ENCODE measurements at regions not wholly inside any gene's neighbourhood (a gene's known extent, or its start where the extent isn't known, plus 50 kb on each side); places are given as distances from the start of the nearest gene placed in this dataset.

DNA sequence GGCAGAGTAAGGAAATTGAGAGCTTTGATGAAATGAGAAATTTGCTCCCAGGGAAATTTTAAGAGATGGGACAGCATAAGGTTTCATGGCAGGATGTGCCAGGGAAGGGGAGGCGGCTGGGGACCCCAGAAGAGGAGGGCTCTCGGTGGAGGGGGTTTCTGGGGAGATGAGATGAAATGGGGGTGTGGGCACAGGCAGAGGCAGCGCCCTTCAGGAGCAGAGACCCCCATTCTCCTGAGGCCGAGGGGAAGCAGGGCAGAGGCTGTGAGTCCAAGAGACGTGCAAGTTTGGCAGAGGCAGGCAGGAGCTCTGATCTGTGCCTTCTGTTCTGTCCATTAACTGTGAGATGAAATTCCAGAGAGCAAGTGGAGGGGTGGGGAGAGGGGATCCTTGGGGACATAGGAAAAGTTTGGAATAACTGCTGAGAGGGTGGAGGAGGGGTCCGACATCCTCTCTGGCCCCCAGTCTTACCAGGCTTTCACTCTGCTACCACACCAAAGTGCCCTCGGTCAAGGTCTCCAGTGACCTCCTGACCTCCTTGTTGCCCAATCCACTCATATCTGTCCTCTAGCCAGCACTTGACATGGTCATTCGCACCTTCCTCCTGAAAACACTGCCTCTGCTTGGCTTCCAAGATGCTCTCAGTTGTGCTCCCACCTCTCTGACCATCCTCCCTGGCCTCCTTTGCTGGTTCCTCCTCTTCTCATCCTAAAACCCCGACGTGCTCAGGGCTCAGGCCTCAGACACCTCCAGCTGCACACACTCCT lies 108.1 kb upstream of the MVB12B start:
- in situ Hi-C loops (cut with HindIII; ENCODE audit: low pct_unique_long_range_greater_than_20kb, low sequenced_read_pairs): no loop called here
- DNase-seq (ENCODE audit: low read depth, low spot score): no peak

DNA sequence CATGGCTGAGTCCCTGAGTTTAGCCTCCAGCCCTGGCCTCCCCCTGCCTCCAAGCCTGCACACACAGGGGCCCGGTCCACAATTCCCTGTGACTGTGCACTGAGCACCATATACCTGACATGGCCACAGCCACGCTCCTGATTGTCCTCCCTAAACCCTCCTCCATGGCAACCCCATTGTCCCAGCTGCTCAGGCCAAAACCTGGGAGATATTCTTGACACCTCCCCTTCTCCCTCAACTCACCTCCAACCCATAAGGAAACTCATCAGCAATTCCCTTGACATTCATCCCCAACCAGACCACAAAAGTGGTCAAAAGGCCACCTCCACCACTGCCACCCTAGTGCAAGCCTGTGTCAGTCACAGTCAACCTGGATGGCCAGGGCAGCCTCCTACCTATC lies 107.5 kb upstream of the MVB12B start:
- in situ Hi-C loops (cut with HindIII; ENCODE audit: low pct_unique_long_range_greater_than_20kb, low sequenced_read_pairs): no loop called here
- no peak for DNase-seq (ENCODE audit: low read depth, low spot score)

DNA sequence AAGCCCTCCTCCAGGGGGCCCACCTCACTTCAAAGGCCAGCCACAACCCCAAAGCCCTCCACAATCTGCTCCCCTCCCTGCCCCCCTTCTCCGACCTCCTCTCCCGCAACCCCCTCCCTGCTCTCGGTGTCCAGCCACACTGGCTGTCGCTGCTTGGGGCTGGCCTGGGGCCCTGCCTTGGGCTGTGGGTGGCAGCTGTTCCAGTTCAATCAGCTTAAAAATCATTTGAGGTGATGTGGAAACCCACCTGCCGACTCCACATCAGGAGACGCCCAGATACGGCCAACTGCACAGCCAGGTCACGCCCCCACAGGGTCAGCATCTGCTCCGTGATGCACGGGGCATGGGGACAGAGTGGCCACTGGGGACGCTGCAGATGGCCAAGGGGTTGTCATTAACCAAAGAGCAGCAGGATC lies 107.0 kb upstream of the MVB12B start:
- DNase-seq (ENCODE audit: low read depth, low spot score): no peak
- in situ Hi-C loops (cut with HindIII; ENCODE audit: low pct_unique_long_range_greater_than_20kb, low sequenced_read_pairs): no loop called here

DNA sequence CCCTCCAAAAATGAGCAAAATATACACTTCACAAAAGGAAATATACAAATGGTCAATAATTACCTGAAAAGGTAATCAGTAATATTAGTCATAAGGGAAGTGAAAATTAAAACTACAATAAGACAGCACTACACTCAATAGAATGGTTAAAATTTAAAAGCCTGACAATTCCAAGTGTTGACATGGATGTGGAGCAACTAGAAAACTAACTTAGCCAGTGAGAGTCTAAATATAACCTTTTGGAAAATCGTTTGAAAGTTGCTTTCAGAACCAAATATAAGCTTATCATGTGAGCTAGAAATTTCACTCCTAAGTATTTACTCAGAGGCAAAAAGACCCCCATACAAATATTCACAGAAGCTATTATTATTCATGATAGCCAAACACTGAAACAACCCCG lies 105.1 kb upstream of the MVB12B start:
- in situ Hi-C loops (cut with HindIII; ENCODE audit: low pct_unique_long_range_greater_than_20kb, low sequenced_read_pairs): no loop called here
- DNase-seq (ENCODE audit: low read depth, low spot score): no peak

DNA sequence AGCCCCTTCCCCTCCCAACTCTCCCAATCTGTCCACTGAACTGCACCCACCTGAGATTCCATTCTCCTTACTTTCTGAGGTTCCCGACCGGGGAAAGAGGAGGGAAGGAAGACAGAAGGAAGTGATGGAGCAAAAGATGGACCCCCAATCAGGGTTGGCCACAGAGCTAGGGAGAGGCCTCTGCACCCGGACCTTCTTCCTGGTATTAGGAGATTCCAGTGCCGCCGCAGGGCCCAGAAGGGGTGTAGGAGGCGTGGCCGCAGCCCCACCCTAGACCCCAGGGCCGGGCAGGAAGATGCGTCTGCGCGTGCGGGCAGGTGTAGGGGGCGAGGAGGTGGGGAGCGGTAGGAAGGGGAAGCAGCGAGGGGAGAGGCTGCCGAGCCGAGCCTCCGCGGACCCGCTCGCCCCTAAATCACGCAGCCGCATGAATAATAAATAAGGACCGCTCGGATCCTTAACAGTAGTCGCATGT lies 104.2 kb upstream of the MVB12B start:
- in situ Hi-C loops (cut with HindIII; ENCODE audit: low pct_unique_long_range_greater_than_20kb, low sequenced_read_pairs): no loop called here
- no peak for DNase-seq (ENCODE audit: low read depth, low spot score)

DNA sequence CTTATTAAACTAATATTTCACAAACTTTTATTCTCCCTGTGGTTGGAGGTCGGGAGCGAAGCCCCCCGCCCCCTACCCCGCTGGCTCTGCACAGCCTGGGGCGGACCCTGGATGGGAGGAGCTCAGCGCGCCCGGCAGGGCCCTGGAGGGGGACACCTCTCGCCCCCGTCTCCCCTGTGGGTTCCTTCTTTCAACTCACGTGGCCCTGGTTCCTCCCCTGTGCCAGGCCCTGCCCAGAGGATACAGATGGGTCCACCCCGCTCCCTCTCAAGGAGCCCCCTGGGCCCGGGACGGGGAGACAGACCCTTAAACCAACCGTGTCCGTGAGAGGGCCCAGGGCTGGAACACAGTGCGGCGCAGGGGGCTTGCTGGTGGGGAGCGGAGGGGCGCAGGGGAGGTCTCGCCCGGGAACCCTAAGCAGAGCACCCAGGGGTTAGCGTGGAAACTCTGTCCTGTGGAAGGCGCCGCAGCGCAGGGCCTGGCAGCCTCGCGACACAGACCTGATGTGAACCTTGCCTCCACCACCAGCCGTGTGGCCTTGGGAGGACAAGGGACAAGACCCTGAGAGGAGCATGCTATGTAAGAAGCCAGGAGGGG lies 103.7 kb upstream of the MVB12B start:
- in situ Hi-C loops (cut with HindIII; ENCODE audit: low pct_unique_long_range_greater_than_20kb, low sequenced_read_pairs): no loop called here
- DNase-seq (ENCODE audit: low read depth, low spot score): no peak

DNA sequence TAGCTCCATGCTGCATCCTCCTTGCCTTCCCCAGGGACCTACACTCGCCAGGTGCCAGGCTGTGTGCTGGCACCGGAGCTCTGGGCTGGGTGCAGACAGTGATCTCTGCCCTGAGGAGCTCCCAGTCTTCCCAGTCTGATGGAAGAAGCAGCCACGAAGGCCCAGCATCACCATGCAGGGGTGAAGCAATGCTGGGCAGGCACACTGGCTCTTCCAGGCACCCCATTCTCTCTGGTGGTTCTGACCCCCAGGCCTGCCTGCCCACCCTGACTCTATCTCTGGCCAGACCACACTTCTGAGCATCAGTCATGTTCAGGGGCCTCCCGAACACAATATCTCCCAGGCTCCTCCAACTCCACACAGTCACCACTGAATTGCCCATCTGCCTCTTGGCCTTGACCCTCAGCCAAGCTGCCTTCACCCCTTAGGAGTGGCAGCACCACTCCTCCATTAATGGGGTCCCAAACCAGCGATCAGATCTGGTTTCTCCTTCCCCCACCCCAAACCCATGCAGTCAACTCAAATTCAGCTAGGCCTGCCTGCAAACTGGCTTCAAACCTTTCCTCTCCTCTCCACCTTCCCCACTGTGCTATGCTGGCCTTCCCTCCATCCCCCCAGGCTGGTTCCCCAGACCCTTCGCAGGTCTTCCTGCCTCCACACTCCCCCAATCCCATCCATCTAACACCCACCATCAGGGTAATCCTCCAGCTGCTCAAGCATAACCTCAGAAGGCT lies 102.7 kb upstream of the MVB12B start:
- in situ Hi-C loops (cut with HindIII; ENCODE audit: low pct_unique_long_range_greater_than_20kb, low sequenced_read_pairs): no loop called here
- no peak for DNase-seq (ENCODE audit: low read depth, low spot score)

DNA sequence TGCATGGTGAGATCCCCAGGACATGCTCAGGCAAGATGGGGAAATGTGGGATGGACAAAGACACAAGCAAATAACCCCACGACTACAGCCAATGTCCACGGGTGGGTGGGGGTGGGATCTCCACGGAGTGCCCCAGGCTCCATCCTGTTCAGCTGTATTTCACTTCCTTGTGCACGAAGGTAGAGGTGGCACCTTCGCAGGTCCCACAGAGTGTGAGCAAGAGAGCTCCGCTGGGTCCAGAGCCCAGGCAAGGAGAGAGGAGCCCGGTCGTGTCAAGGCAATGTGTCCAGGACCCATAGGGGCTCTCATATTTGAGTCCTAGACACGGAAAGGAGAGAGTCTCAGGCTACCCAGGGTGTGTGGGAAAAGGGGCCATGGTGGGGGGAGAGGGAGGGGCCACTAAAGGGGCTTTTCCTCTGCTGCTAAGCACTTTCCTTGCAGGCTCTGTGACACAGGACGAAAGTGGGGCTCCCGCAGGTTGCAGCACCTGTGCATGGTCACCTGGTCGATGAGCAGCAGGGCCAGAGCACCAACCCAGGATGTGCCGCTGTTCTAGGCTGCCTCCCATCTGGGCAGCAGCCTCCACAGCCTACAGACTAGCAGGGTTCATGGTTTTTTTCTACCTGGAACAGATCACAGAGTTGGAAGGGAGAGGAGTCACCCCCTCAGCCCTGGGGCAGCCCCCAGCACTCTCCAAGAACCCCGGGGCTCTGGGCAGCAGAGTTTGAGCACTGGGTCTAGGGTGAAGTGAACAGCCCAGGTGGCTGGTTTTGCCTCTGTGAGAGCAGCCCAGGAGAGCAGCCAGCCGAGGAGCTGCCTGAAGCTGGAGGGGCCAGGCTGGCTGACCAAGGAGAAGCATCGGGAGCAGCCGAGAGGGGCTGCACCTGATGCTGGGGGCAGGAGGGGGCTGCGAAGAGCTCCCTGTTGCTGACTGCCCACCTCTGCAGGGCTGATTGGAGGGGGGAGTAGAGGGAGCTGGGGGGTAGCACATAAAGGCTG lies 100.7 kb upstream of the MVB12B start:
- DNase-seq (ENCODE audit: low read depth, low spot score): no peak
- in situ Hi-C loops (cut with HindIII; ENCODE audit: low pct_unique_long_range_greater_than_20kb, low sequenced_read_pairs): no loop called here

DNA sequence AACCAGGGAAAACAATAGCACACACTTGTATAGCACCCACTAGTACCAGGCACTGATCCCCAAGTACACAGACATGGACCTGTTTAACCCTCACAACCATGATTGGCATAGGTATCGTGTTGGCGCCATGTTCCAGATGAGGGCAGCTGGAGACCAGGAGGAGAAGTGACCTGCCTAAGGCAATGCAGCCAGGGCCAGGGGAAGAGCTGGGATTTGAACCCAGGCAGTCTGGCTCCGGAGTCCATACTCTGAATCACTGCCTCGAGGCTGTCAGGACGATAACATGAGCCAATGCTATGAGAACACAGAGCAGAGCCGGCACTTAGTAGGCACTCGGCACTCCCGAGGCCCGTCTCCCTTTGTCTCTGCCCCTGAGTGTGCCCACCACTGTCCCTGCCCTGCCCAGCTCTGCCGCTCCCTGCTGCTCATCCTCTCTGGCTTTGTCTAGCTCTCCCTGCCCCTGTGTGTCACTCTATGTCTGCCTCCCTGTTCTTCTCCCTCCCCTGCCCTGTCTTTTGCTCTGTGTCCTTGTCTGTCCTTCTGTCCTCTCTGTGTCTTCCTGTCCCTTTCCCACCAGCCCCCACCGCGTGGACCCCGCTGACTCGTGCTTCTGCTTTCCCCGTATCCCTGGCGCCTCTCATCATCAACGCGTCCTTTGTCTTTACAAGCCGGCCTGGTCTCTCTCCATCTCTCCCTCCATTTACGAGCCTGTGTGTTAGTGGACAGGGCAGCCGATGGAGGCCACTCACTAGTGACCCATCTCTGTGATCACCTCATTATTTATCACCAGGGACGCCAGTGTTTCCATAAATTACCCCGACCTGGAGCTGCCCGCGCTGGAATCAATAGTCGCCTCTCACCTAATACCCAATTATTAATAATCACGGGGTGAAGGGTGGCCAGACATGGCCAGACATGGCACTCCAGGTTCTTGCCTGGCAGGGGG lies 99.4 kb upstream of the MVB12B start:
- no peak for DNase-seq (ENCODE audit: low read depth, low spot score)
- in situ Hi-C loops (cut with HindIII; ENCODE audit: low pct_unique_long_range_greater_than_20kb, low sequenced_read_pairs): no loop called here

DNA sequence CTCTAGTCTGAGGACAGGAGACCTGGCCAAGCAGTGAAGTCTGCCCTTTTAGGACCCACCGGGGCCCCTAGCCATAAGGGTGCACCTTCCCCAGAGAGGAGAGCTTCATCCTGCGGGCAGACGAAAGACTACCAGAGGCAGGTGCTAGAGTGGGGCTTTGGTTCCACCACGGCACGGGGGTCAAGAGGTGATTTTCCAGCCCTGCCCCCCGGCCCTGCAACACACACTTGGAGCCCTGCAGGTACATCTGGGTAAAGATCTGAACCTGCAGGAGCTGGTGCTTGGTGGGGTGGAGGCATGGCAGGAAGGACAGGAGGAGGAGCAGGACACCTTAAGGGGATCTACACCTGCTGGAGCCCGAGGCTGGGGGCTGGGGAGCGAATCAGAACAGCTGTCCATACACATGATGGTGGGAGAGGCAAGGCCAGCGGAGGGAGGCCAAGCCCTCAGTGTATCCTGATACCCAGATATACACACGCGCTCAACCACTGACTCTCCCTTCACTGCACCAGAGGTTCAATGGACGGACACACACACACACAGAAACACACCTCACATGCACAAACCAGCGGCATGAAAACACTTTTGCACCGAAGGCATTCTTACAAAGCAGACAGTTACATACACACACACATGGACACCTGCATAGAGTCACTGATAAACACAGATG lies 98.4 kb upstream of the MVB12B start:
- in situ Hi-C loops (cut with HindIII; ENCODE audit: low pct_unique_long_range_greater_than_20kb, low sequenced_read_pairs): no loop called here
- no peak for DNase-seq (ENCODE audit: low read depth, low spot score)

DNA sequence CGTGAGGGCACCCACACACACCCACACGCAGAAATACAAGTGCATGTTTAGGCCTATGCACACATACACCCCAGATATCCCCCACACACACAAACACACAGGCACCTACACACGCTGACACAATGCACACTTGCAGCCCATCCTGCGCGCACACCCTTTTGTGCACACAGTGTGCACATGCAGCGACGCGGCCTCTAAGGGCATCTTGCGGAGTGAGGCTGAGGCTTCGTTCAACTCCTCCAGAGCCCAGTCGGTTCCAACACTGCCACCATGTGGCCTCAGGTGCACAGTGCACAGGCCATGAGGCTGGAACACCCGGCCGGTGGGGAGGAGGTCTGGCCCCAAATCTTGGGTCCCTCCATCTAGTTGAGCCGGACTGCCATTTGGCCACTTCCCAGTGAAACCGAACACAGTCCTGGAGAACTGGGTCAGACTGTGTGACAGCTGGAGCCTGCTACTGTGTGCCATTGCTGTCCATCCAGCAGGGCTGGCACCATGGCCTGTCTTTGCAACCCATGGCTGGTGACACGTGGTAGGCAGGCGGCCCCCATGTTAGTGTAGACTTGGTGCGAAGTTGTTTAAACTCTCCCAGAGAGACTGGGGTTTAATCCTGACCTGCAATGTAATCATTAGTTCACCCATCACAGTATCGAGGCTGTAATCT lies 97.7 kb upstream of the MVB12B start:
- in situ Hi-C loops (cut with HindIII; ENCODE audit: low pct_unique_long_range_greater_than_20kb, low sequenced_read_pairs): no loop called here
- DNase-seq (ENCODE audit: low read depth, low spot score): peak; percentile 76

DNA sequence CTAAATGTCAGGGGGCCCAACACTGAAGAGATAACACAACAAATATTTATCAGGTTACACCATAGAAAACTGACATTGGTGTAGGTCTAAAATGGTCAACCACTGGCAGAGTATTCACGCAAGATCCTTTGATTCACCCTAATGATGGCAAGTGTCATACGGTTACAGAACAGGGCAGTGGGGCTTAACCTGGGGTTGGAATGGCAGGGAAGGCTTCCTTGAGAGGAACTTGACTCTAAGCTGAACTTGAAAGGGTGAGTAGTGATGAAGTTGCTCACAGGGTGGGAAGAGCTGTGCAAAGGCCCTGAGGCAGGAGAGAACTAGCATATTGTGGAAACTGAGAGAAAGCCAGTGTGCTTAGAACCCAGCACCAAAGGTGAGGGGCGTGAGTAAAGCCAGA lies 97.1 kb upstream of the MVB12B start:
- DNase-seq (ENCODE audit: low read depth, low spot score): no peak
- in situ Hi-C loops (cut with HindIII; ENCODE audit: low pct_unique_long_range_greater_than_20kb, low sequenced_read_pairs): no loop called here

DNA sequence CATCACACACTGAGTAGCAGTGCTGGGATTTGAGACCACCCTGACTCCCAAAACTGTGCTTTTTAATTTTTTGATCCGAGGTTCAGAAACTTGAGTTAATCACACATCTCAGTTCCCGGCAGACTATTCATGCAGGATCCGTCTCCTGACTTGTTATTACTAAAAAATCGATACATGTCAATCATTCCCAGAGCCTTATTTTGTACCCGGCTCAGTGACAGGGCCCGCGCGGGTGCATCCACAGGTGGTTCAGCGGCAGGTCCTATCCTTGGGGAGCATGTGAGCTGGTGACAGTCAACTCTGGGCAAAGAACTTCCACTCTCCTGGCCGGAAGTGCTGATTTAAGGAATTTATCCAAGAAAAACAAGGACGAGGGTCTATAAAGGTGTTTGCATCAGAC lies 95.9 kb upstream of the MVB12B start:
- DNase-seq (ENCODE audit: low read depth, low spot score): no peak
- in situ Hi-C loops (cut with HindIII; ENCODE audit: low pct_unique_long_range_greater_than_20kb, low sequenced_read_pairs): no loop called here

DNA sequence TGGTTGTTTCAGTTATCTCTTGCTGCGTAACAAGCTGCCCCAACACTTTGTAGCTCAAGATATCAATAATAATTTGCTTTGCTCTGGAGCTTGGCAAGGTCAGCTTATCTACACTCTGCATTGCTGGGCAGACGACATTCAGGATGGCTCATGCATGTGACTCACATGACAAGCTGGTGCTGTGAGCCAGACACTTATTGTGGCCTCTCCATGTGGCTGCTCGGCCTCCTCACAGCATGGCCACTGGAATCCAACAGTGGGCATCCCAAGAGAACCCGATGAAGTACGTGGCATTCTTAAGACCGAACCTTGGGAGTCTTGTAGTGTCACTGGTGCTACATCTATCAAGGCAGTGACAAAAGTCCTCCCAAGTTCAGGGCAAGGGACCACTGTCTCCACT lies 94.2 kb upstream of the MVB12B start:
- no peak for DNase-seq (ENCODE audit: low read depth, low spot score)
- in situ Hi-C loops (cut with HindIII; ENCODE audit: low pct_unique_long_range_greater_than_20kb, low sequenced_read_pairs): no loop called here

DNA sequence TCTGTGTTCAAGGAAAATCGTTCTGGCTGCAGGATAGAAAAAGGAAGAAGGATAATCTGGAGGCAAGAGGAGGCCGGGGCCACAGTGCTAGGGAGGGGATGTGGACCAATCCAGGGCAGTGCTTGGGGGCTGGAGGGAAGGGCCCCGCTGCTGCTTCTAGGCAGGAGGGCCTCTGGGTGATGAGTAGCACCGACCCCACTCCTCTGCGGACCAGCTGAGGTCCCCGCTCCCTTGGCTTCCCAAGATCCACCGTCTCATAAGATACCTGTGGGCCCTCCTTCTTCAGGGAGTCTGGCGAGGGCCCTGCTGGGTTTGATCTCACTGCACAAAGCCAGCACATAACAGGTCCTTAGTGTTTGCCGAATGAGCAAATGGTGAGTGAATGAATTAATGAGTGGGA lies 93.5 kb upstream of the MVB12B start:
- in situ Hi-C loops (cut with HindIII; ENCODE audit: low pct_unique_long_range_greater_than_20kb, low sequenced_read_pairs): no loop called here

More for the DNA sequence above, 93.5 kb upstream of the MVB12B start:
- DNase-seq (ENCODE audit: low read depth, low spot score): no peak

All from SK-MEL-5 (cell line).